Gastrocnemius medialis (tissue), 4 donors: ENCODE measurements at regions not wholly inside any gene's neighbourhood (a gene's known extent, or its start where the extent isn't known, plus 50 kb on each side); places are given as distances from the start of the nearest gene placed in this dataset.

Experiments
- ATAC-seq, 2 donors: fragments of 150-250 bp; one replicate each; pipeline ENCODE4 v1.9.1; 2016
- DNase-seq, 2 donors: peaks; one replicate each; pipeline ENCODE4 v3.0.0-alpha.2; 2019
- H3K27ac ChIP-seq, 4 donors: fragments of 200-600 bp; sonication (generic); 1 replicate in 1 of 4; 2 replicates in 3 of 4; pipeline ENCODE4 v1.5.1; 2016 to 2018; ENCODE audit warnings: mild to moderate bottlenecking in 2 of 4, moderate library complexity in 1 of 4
- H3K27me3 ChIP-seq, 3 donors: fragments of 200-600 bp; sonication (generic) in 2 of 3; 1 replicate in 1 of 3; 2 replicates in 2 of 3; pipeline versions ENCODE4 v1.5.1 to v1.6.0; 2016 to 2019; ENCODE audit warnings: mild to moderate bottlenecking in 1 of 3, moderate library complexity in 1 of 3
- H3K36me3 ChIP-seq, 2 donors: fragments of 200-600 bp; sonication (generic) in 1 of 2; one replicate each; pipeline ENCODE4 v1.5.1; 2017 to 2018
- H3K4me1 ChIP-seq, 2 donors: fragments of 200-600 bp; sonication (generic) in 1 of 2; one replicate each; pipeline ENCODE4 v1.5.1; 2016 to 2017; ENCODE audit warnings: mild to moderate bottlenecking in 2 of 2
- H3K4me3 ChIP-seq, 4 donors: fragments of 200-600 bp; sonication (generic) in 3 of 4; 1 replicate in 1 of 4; 2 replicates in 3 of 4; pipeline ENCODE4 v1.5.1; 2016 to 2019; ENCODE audit warnings: mild to moderate bottlenecking in 2 of 4
- H3K9me3 ChIP-seq, 3 donors: fragments of 200-600 bp; sonication (generic) in 2 of 3; 1 replicate in 1 of 3; 2 replicates in 2 of 3; pipeline ENCODE4 v1.5.1; 2016 to 2019
- POLR2A ChIP-seq, 2 donors: fragments of 450-650 bp; IDR thresholded peaks; one replicate each; pipeline ENCODE4 v1.6.1; 2017; ENCODE audit warnings: antibody characterized with exemption in 2 of 2, mild to moderate bottlenecking in 2 of 2, moderate library complexity in 2 of 2
- in situ Hi-C, 4 donors: fragments of 200-750 bp; cut with MboI; loops; one replicate each; pipeline versions ENCODE4 v1.15.0 to v1.8.0; 2017; ENCODE audit warnings: low sequenced_read_pairs in 4 of 4
- intact Hi-C: fragments of 100-400 bp; cut with DNase I; formaldehyde crosslinking; loops from one replicate; pipeline ENCODE4 v1.15.1; 2023; ENCODE audit warnings: low total_unique reads
- TF ChIP-seq, protein P1 (sequence below), 5 experiments: fragments of 450-650 bp in 3 of 5; fragments of 200-600 bp in 2 of 5; sonication (generic) in 2 of 5; IDR thresholded peaks in 4 of 5; conservative IDR thresholded peaks in 1 of 5; 1 replicate in 4 of 5; 2 replicates in 1 of 5; pipeline ENCODE4 v1.5.1; 2016 to 2019; ENCODE audit warnings: antibody characterized with exemption in 5 of 5, mild to moderate bottlenecking in 3 of 5, moderate library complexity in 3 of 5

DNA sequence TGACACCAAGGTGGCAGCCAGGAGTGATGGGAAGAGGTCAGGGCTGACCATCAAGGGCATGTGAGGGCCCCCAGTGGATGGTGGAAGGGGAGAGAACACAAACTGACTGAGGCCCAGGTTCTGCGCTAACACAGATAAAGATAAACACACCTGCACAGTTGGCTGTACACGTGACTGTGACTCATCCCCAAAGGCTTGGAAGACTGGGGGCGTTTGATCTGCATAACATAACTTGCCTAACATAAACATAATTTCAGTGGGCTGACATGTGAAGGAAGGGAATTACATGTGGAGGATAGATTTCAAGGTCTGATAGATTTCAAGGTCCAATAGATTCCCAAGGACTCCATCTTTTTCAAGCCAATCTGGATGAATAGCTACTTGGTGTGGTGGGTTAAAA, 100.9 kb upstream of the TNRC6C start:
- Histone ChIP-seq H3K27me3 (peaks cover 0 to 3% (median 0%) of the 10 kb centered on the region in 3 donors), H3K9me3 (no peaks in the 10 kb centered on the region), H3K4me3 (no peak overlapping the region), H3K4me1 (no peaks in the 10 kb centered on the region), H3K27ac (no peak overlapping the region), H3K36me3 (no peaks in the 10 kb centered on the region)
- DNase-seq, result no peak
- intact Hi-C loops (no loop called here), in situ Hi-C loops (no loop called here)
- no peak for ATAC-seq
- TF ChIP-seq, protein P1, sequence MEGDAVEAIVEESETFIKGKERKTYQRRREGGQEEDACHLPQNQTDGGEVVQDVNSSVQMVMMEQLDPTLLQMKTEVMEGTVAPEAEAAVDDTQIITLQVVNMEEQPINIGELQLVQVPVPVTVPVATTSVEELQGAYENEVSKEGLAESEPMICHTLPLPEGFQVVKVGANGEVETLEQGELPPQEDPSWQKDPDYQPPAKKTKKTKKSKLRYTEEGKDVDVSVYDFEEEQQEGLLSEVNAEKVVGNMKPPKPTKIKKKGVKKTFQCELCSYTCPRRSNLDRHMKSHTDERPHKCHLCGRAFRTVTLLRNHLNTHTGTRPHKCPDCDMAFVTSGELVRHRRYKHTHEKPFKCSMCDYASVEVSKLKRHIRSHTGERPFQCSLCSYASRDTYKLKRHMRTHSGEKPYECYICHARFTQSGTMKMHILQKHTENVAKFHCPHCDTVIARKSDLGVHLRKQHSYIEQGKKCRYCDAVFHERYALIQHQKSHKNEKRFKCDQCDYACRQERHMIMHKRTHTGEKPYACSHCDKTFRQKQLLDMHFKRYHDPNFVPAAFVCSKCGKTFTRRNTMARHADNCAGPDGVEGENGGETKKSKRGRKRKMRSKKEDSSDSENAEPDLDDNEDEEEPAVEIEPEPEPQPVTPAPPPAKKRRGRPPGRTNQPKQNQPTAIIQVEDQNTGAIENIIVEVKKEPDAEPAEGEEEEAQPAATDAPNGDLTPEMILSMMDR (IDR thresholded peaks at IDR 0.05 in 4 of 5, conservative IDR thresholded peaks at IDR 0.05 in 1 of 5), result no peak
- TF ChIP-seq POLR2A (IDR thresholded peaks at IDR 0.05), result no peak

DNA sequence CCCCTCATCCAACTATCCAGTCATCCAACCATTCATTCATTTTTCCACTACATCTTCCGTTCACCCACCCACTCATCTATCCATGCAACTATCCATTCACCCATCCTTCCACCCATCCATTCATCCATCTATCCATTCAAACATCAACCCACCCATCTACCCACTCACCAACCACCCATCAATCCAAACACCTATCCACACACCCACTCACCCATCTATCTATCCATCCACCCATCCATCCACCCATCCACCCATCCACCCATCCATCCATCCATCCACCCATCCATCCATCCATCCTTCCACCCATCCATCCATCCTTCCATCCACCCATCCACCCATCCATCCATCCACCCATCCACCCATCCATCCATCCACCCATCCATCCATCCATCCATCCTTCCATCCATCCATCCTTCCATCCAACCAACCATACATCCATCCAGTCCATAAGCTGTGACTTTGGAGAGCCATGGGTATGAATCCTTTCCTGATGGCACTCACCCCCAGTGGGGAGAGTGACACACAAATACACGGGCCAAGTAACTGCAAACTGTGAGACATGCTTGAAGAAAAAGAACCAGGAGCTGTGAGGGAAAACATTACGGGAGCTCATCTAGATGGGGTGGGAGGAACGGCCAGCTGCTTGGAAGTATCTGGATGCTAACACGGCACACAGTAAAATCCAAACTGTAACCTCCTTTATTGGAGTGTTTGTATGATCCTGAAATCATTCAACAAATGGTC, 100.0 kb upstream of the TNRC6C start:
- Histone ChIP-seq H3K4me1 (no peaks in the 10 kb centered on the region), H3K9me3 (no peaks in the 10 kb centered on the region), H3K36me3 (no peaks in the 10 kb centered on the region), H3K27ac (no peak overlapping the region), H3K4me3 (no peak overlapping the region), H3K27me3 (peaks cover 0 to 3% (median 0%) of the 10 kb centered on the region in 3 donors)
- in situ Hi-C loops, result no loop called here
- no peak for ATAC-seq
- TF ChIP-seq, protein P1 (IDR thresholded peaks at IDR 0.05 in 4 of 5, conservative IDR thresholded peaks at IDR 0.05 in 1 of 5), result no peak
- TF ChIP-seq POLR2A (IDR thresholded peaks at IDR 0.05), result no peak
- DNase-seq, result no peak
- intact Hi-C loops, result no loop called here

- in situ Hi-C loops (no loop called here), intact Hi-C loops (no loop called here)
- H3K9me3 ChIP-seq, result no peaks in the 10 kb centered on the region
- H3K27me3 ChIP-seq, result peaks cover 0 to 3% (median 0%) of the 10 kb centered on the region in 3 donors
- H3K4me3 ChIP-seq, result no peak overlapping the region
- ATAC-seq (no peak), DNase-seq (no peak)
- peaks cover 0 to 4% of the 10 kb centered on the region in 2 donors for H3K4me1 ChIP-seq
- no peak overlapping the region for H3K27ac ChIP-seq
- H3K36me3 ChIP-seq, result no peaks in the 10 kb centered on the region
- no peak for TF ChIP-seq POLR2A (IDR thresholded peaks at IDR 0.05)
- TF ChIP-seq, protein P1 (IDR thresholded peaks at IDR 0.05 in 4 of 5, conservative IDR thresholded peaks at IDR 0.05 in 1 of 5), result no peak
Observed at GRCh38 chr17:77859035-77859810, 99.3 kb upstream of the TNRC6C start.

- no peak for ATAC-seq
- no peaks in the 10 kb centered on the region for H3K9me3 ChIP-seq
- no peak for DNase-seq
- intact Hi-C loops, result no loop called here
- H3K27me3 ChIP-seq, result peaks cover 0 to 3% (median 0%) of the 10 kb centered on the region in 3 donors
- no peak overlapping the region for H3K27ac ChIP-seq
- peaks cover 0 to 6% of the 10 kb centered on the region in 2 donors for H3K4me1 ChIP-seq
- in situ Hi-C loops, result no loop called here
- no peak for TF ChIP-seq POLR2A (IDR thresholded peaks at IDR 0.05)
- TF ChIP-seq, protein P1 (IDR thresholded peaks at IDR 0.05 in 4 of 5, conservative IDR thresholded peaks at IDR 0.05 in 1 of 5), result no peak
- no peak overlapping the region for H3K4me3 ChIP-seq
- no peaks in the 10 kb centered on the region for H3K36me3 ChIP-seq
Observed at GRCh38 chr17:77861133-77861695, 97.3 kb upstream of the TNRC6C start.
